ENCODE measurements at regions not wholly inside any gene's neighbourhood (a gene's known extent, or its start where the extent isn't known, plus 50 kb on each side); places are given as distances from the start of the nearest gene placed in this dataset.

GRCh38 chr6:14977747-14978382 is 268.0 kb upstream of the JARID2 start:
- no peak for TF ChIP-seq GATA3 (IDR thresholded peaks at IDR 0.05; ENCODE audit: low read depth, low read length)
- no peak for TF ChIP-seq GATA2 (IDR thresholded peaks at IDR 0.05; ENCODE audit: low read depth, low read length)
